H1 (cell line): ENCODE measurements at regions not wholly inside any gene's neighbourhood (a gene's known extent, or its start where the extent isn't known, plus 50 kb on each side); places are given as distances from the start of the nearest gene placed in this dataset.

Source experiments
- KDM1A ChIP-seq: fragments of 200-600, 300-600 bp; sonication (generic); IDR thresholded peaks from 2 replicates; pipeline ENCODE4 v1.7.1; 2016; ENCODE audit warnings: mild to moderate bottlenecking, low read length, borderline replicate concordance
- RFX5 ChIP-seq: IDR thresholded peaks from 2 replicates; pipeline ENCODE4 v1.6.1; 2011; ENCODE audit warnings: low read depth, low read length, improper control_type of control experiment, borderline replicate concordance
- SIN3A ChIP-seq, 2 experiments: IDR thresholded peaks in 1 of 2; conservative IDR thresholded peaks in 1 of 2; 2 replicates each; pipeline ENCODE4 v1.6.1; 2011 to 2012; ENCODE audit warnings: low read length in 2 of 2, improper control_type of control experiment in 1 of 2, low read depth in 1 of 2, mild to moderate bottlenecking in 1 of 2
- TCF12 ChIP-seq: IDR thresholded peaks from 2 replicates; pipeline ENCODE4 v1.6.1; 2011; ENCODE audit warnings: low read depth, mild to moderate bottlenecking, low read length

- TF ChIP-seq TCF12 (no peak), RFX5 (no peak), KDM1A (no peak), SIN3A (conservative IDR thresholded peaks at IDR 0.05 in 1 of 2, IDR thresholded peaks at IDR 0.05 in 1 of 2; ENCODE audit: low read depth in 1 of 2, low read length in 2 of 2) (no peak)
- TF ChIP-seq, all 59 proteins: peak for 0
Measured at GRCh38 chr10:62916141-62916603, 100.0 kb upstream of the EGR2 start (continued).
